Activated CD8-positive, alpha-beta memory T cell treated with anti-CD3 and anti-CD28 coated beads, Interleukin-2, amount 50 U/mL, for 24 hours (primary cell): ENCODE measurements at regions not wholly inside any gene's neighbourhood (a gene's known extent, or its start where the extent isn't known, plus 50 kb on each side); places are given as distances from the start of the nearest gene placed in this dataset.
"Not testable (repeated sequence)": the region's sequence is repeated elsewhere in the genome, so short reads cannot be mapped to it uniquely, and the experiment has no call there.

ENCODE experiments used
- DNase-seq: peaks from one replicate; pipeline ENCODE4 v3.0.0-alpha.2; 2020; ENCODE audit errors: extremely low read depth

GRCh38 chr4:170278460-170278859 lies 188.7 kb upstream of the AADAT start:
- DNase-seq, result no peak

GRCh38 chr4:170274616-170275015 lies 184.9 kb upstream of the AADAT start:
- DNase-seq, result no peak

GRCh38 chr4:170272959-170273358 lies 183.2 kb upstream of the AADAT start:
- no peak for DNase-seq

- DNase-seq, result no peak
Measured at GRCh38 chr4:170271723-170272122, 182.0 kb upstream of the AADAT start.

- no peak for DNase-seq
Measured at GRCh38 chr4:170270628-170271027, 180.9 kb upstream of the AADAT start.

- DNase-seq, result no peak
Measured at GRCh38 chr4:170269950-170270349, 180.2 kb upstream of the AADAT start.

GRCh38 chr4:170259631-170260153 lies 169.9 kb upstream of the AADAT start:
- DNase-seq, result no peak

- DNase-seq, result no peak
Measured at GRCh38 chr4:170256807-170257206, 167.1 kb upstream of the AADAT start.

- no peak for DNase-seq
Measured at GRCh38 chr4:170248576-170248975, 158.8 kb upstream of the AADAT start.

- DNase-seq, result no peak
Measured at GRCh38 chr4:170248029-170248428, 158.3 kb upstream of the AADAT start.

GRCh38 chr4:170247596-170247995 lies 157.8 kb upstream of the AADAT start:
- no peak for DNase-seq

GRCh38 chr4:170243662-170244288 lies 154.0 kb upstream of the AADAT start:
- DNase-seq, result no peak

- DNase-seq, result no peak
Measured at GRCh38 chr4:170242471-170242870, 152.7 kb upstream of the AADAT start.

- DNase-seq, result no peak
Measured at GRCh38 chr4:170234800-170235199, 145.0 kb upstream of the AADAT start.

GRCh38 chr4:170231377-170231776 lies 141.6 kb upstream of the AADAT start:
- no peak for DNase-seq

- DNase-seq, result no peak
Measured at GRCh38 chr4:170230242-170230641, 140.5 kb upstream of the AADAT start.

GRCh38 chr4:170229006-170229405 lies 139.2 kb upstream of the AADAT start:
- no peak for DNase-seq

GRCh38 chr4:170227928-170228327 lies 138.2 kb upstream of the AADAT start:
- no peak for DNase-seq

GRCh38 chr4:170226288-170226687 lies 136.5 kb upstream of the AADAT start:
- DNase-seq, result no peak

GRCh38 chr4:170214731-170215130 lies 125.0 kb upstream of the AADAT start:
- no peak for DNase-seq

- no peak for DNase-seq
Measured at GRCh38 chr4:170214101-170214500, 124.3 kb upstream of the AADAT start.

- no peak for DNase-seq
Measured at GRCh38 chr4:170202721-170203120, 113.0 kb upstream of the AADAT start.

- no peak for DNase-seq
Measured at GRCh38 chr4:170198747-170199146, 109.0 kb upstream of the AADAT start.

- not testable (repeated sequence) for DNase-seq
Measured at GRCh38 chr4:170194794-170195193, 105.0 kb upstream of the AADAT start.
